Stimulated activated memory B cell treated with anti-CD40 and anti-IgM and Interleukin-4, amounts not matched to agents 10 μg/mL and 1 μg/mL and 100 μg/mL, for 72 hours (primary cell): ENCODE measurements at regions not wholly inside any gene's neighbourhood (a gene's known extent, or its start where the extent isn't known, plus 50 kb on each side); places are given as distances from the start of the nearest gene placed in this dataset.

Experiments used
- ATAC-seq: fragments of 150-1000 bp; cut with Tn5 transposase; 2 replicates; pipeline ENCODE4 v1.10.0; 2021
- H3K27ac Mint-ChIP-seq: one replicate; pipeline ENCODE4 v1.8.0; 2022; ENCODE audit warnings: mild to moderate bottlenecking, mixed read lengths
- H3K27me3 Mint-ChIP-seq: one replicate; pipeline ENCODE4 v1.8.0; 2022; ENCODE audit warnings: mixed read lengths
- H3K36me3 Mint-ChIP-seq: one replicate; pipeline ENCODE4 v1.8.0; 2022; ENCODE audit warnings: mixed read lengths
- H3K4me1 Mint-ChIP-seq: one replicate; pipeline ENCODE4 v1.8.0; 2022; ENCODE audit warnings: mixed read lengths
- H3K4me3 Mint-ChIP-seq: one replicate; pipeline ENCODE4 v1.8.0; 2022; ENCODE audit warnings: mild to moderate bottlenecking, moderate library complexity, mixed read lengths
- H3K9me3 Mint-ChIP-seq: one replicate; pipeline ENCODE4 v1.8.0; 2022; ENCODE audit warnings: mixed read lengths

DNA sequence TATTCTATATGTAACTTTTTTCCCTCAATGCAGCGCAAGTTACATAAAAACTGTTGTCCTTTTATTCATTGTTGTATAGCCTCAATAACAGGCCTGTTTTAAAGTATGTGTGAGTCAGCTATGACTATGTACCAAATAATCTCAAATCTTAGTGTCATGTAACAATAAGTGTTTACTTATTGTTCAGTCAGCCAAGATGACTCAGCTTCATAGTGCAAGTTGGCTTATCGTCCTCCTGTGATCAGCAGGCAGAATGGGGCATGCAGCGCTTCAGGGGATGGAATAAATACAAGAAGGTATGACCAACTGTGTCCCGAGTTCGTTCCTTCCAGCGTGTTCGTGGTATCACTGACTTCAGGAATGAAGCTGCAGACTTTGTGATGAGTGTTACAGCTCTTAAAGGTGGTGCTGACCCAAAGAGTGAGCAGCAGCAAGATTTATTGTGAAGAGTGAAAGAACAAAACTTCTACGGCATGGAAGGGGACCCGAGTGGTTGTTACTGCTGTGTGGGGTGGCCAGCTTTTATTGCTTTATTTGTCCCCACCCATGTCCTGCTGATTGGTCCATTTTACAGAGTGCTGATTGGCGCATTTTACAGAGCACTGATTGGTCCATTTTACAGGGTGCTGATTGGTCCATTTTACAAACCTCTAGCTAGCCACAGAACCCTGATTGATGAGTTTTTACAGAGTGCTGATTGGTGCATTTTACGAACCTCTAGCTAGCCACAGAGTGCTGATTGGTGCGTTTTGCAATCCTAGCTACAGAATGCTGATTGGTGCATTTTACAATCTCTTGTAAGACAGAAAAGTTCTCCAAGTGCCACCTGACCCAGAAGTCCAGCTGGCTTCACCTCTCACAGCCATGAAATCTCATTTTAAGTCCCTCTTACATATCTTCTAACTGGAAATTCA is 1016.0 kb downstream of the MCTP2 start:
- ATAC-seq: no peak
- H3K27ac Mint-ChIP-seq: no peak overlapping the region
- H3K4me3 Mint-ChIP-seq: no peak overlapping the region
- H3K36me3 Mint-ChIP-seq: no peaks in the 10 kb centered on the region
- H3K9me3 Mint-ChIP-seq: peaks cover 4% of the 10 kb centered on the region
- H3K27me3 Mint-ChIP-seq: no peaks in the 10 kb centered on the region
- no peaks in the 10 kb centered on the region for H3K4me1 Mint-ChIP-seq

DNA sequence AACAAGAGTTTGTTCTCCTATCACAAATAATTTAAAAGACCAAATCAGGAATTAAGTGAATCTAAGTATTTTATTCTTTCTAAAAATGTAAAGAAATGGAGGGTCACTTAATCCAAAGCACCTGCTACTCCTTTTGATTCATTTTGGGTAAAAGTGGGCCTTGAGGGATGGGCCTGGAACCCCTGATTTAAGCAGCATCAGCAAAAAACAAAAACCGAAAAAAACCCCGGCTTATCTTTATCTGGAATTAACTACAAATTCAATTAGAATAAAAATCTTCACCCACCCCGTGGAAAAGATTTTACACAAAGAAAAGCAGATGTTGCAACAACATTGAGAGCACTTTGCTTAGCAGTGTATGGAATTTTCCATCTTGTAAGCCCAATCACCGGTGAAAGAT is 1018.2 kb downstream of the MCTP2 start:
- ATAC-seq: no peak
- Mint-ChIP-seq H3K27ac (no peak overlapping the region), H3K9me3 (peaks cover 3% of the 10 kb centered on the region), H3K36me3 (no peaks in the 10 kb centered on the region), H3K4me3 (no peak overlapping the region), H3K27me3 (no peaks in the 10 kb centered on the region), H3K4me1 (no peaks in the 10 kb centered on the region)

DNA sequence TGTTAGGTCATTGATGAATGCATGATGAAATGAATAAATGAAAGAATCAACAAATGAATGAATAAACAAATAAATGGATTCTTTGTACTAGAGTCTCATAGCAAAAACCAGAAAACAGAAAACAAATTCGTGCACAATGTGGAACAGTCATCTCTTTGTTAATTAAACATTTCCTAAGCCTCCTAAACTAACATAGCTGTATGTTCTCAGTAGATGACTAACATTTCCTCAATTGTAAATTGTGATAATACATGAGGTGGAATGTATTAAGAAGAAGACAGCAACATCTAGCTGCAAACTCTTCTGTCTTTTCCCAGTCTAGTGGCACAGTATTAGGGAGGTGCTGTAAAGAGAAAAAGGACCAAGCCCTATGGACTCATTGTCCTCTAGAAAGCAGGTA is 1021.0 kb downstream of the MCTP2 start:
- Mint-ChIP-seq H3K27me3 (no peaks in the 10 kb centered on the region), H3K36me3 (no peaks in the 10 kb centered on the region), H3K4me3 (no peak overlapping the region), H3K9me3 (peaks cover 7% of the 10 kb centered on the region), H3K4me1 (no peaks in the 10 kb centered on the region), H3K27ac (no peak overlapping the region)
- ATAC-seq: no peak

DNA sequence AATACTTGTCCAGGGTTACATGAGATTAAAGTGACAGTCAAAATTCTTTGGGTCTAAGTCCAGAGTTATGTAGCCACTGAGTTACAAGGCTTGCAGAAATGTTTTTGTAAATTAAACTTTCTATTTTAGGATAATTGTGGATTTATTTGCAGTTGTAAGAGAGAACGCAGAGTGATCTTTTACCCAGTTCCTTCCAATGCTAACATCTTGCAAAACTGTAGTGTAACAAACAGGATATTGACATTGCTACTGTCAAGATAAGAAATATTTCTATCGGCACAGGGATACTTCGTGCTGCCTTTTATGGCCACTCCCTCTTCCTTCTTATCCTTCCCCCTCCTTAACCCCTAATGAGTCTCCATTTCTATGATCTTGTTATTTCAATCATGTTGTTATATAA is 1022.9 kb downstream of the MCTP2 start:
- H3K9me3 Mint-ChIP-seq: peaks cover 4% of the 10 kb centered on the region
- no peaks in the 10 kb centered on the region for H3K27me3 Mint-ChIP-seq
- ATAC-seq: no peak
- H3K36me3 Mint-ChIP-seq: no peaks in the 10 kb centered on the region
- H3K27ac Mint-ChIP-seq: no peak overlapping the region
- H3K4me1 Mint-ChIP-seq: no peaks in the 10 kb centered on the region
- no peak overlapping the region for H3K4me3 Mint-ChIP-seq

DNA sequence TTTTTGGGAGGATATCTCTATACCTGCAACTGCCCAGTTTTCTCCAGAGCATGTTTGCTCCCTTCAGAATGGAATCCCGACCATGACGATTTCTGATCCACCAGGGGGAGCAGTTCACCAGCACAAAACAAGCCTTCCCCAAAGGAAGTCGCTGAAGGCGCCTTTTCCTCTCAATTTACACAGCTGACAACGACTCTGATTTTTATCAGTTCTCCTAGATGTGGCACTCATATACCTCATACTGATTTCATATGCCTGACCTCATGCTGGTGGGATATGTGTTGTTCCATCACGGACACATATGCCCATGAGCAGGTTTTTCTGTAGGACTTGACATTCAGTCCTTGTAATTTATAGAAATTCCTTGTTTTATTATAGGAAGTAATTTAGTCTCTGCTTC is 1028.2 kb downstream of the MCTP2 start:
- no peaks in the 10 kb centered on the region for H3K27me3 Mint-ChIP-seq
- H3K4me3 Mint-ChIP-seq: no peak overlapping the region
- H3K36me3 Mint-ChIP-seq: no peaks in the 10 kb centered on the region
- no peak overlapping the region for H3K27ac Mint-ChIP-seq
- no peak for ATAC-seq
- H3K9me3 Mint-ChIP-seq: peaks cover 4% of the 10 kb centered on the region
- no peaks in the 10 kb centered on the region for H3K4me1 Mint-ChIP-seq

DNA sequence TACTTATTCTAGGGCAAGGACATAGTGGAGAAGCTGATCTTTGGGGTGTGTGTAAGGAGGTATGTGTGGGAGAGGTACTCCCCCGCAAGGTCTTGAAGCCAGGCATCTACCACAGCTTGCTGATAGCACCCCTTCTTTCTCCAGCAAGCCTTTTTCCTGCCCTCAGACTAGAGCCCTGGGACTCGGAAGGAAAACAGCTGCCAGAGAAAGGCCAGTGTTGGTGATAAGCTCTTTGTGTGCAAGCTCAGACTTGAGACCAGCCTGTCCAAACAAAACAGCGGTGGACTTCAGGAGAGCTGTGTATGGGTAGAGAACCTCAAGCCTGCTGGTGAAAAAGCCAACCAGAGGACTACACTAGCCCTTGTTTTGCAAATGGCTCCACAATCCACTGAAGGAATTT is 1028.6 kb downstream of the MCTP2 start:
- Mint-ChIP-seq H3K36me3 (no peaks in the 10 kb centered on the region), H3K27me3 (no peaks in the 10 kb centered on the region), H3K4me3 (no peak overlapping the region), H3K9me3 (peaks cover 2% of the 10 kb centered on the region), H3K4me1 (no peaks in the 10 kb centered on the region), H3K27ac (no peak overlapping the region)
- no peak for ATAC-seq

DNA sequence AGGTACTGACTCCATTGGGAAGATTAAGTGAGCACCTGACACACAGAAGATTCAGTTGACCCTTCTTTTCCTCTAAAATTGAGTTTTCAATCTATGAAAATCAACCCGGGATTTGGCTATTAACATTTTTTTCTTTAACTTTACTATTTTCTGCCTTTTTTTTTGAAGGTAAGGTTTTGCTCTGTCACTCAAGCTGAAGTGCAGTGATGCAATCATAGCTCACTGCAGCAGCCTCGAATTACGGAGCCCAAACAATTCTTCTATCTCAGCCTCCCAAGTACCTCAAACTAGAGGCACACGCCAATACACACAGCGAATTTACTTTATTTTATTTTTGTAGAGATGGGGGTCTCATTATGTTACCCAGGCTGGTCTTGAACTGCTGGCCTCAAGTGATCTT is 1029.5 kb downstream of the MCTP2 start:
- no peak overlapping the region for H3K27ac Mint-ChIP-seq
- ATAC-seq: no peak
- H3K36me3 Mint-ChIP-seq: no peaks in the 10 kb centered on the region
- H3K27me3 Mint-ChIP-seq: no peaks in the 10 kb centered on the region
- no peaks in the 10 kb centered on the region for H3K9me3 Mint-ChIP-seq
- H3K4me1 Mint-ChIP-seq: no peaks in the 10 kb centered on the region
- no peak overlapping the region for H3K4me3 Mint-ChIP-seq

DNA sequence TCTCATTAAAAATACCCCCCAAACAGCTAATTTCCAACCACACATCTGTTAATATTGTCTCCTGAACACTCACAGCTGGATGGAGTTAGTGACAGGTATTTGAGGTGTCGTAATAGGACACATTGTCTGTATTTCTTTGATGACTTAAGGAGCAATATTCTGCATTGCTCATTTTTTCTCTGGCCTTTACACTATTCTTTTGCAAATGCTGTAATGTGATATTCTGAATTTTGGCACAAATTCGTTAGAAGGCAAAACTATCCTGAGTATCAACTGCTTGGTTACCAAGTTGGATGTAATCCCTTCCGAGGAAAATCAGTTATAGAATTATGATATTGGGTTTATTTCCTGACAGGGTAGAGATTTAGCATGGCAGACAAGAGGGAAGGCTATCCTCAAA is 1030.2 kb downstream of the MCTP2 start:
- Mint-ChIP-seq H3K4me3 (no peak overlapping the region), H3K36me3 (no peaks in the 10 kb centered on the region), H3K27ac (no peak overlapping the region), H3K9me3 (no peaks in the 10 kb centered on the region), H3K4me1 (no peaks in the 10 kb centered on the region), H3K27me3 (no peaks in the 10 kb centered on the region)
- no peak for ATAC-seq

DNA sequence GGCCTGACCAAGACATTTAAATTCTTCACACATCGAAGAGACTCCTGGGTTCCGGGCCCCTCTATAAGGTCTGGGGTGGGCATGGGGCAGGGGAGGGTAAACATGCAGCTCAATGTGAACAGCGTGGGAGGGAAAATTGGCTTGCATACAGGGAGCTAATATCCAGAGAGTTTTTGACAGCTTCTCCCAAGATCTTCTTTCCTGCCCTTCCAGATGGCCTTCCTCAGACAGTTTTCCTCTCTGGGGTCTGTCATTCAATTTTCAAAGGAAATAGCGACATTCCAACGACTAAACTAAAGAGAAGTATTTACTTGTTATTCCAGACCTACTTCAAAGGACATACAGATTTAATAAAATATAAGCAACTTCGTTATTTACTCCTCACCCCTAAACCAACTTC is 1030.6 kb downstream of the MCTP2 start:
- no peaks in the 10 kb centered on the region for H3K9me3 Mint-ChIP-seq
- no peak for ATAC-seq
- no peaks in the 10 kb centered on the region for H3K27me3 Mint-ChIP-seq
- no peak overlapping the region for H3K27ac Mint-ChIP-seq
- H3K36me3 Mint-ChIP-seq: no peaks in the 10 kb centered on the region
- no peak overlapping the region for H3K4me3 Mint-ChIP-seq
- no peaks in the 10 kb centered on the region for H3K4me1 Mint-ChIP-seq

DNA sequence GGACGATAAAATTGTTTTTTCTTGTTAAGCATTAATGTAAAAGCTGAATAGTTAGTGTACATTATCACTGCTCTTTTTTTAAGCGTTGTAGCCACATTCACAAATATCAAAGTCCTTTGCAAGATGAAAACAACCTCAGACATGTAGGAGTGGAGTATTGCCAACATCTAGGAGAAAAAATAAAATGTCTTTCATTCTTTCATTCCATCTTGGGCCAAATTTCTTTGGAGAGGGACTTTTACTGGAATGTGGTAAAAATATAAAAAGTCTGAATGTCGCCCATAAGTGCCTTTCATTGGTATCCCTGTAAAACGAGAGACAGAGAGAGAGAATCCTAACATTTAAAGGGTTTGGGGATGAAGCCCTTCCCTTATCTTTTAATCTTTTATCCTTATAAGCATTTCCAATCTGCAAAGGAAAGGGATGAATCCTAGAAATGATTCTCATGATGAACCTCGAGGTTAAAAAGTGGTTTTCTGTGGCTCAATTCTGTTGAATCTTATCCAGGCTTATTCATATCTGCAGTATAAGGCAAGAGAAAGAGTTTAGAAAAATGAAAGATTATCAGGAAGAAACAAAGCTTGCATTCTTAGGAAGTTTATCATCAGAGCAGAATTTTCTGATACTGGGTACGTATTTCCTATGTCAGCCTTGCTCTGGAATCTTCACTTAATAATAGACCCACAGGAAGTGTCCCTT is 1031.7 kb downstream of the MCTP2 start:
- Mint-ChIP-seq H3K27ac (no peak overlapping the region), H3K27me3 (no peaks in the 10 kb centered on the region), H3K36me3 (no peaks in the 10 kb centered on the region), H3K4me1 (no peaks in the 10 kb centered on the region), H3K4me3 (no peak overlapping the region), H3K9me3 (peaks cover 4% of the 10 kb centered on the region)
- no peak for ATAC-seq

DNA sequence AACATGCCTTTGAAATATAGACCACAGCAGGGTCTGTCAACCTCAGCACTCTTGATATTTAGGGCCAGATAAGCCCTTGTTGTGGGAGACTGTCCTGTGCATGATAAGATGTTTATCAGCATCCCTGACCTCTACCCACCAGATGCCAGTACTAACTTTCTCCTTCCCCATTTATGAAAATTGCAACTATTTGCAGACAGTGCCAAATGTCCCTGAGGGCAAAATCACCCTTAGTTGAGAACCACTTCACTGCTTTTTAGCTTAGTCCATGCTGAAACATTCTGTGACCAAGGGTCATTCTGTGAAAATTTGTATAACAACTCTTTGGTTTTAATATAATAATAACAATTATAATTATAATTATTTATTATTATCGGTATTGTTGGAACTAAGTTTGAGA is 1032.4 kb downstream of the MCTP2 start:
- Mint-ChIP-seq H3K4me1 (no peaks in the 10 kb centered on the region), H3K4me3 (no peak overlapping the region), H3K27ac (no peak overlapping the region), H3K36me3 (no peaks in the 10 kb centered on the region), H3K9me3 (peaks cover 4% of the 10 kb centered on the region), H3K27me3 (no peaks in the 10 kb centered on the region)
- ATAC-seq: no peak

DNA sequence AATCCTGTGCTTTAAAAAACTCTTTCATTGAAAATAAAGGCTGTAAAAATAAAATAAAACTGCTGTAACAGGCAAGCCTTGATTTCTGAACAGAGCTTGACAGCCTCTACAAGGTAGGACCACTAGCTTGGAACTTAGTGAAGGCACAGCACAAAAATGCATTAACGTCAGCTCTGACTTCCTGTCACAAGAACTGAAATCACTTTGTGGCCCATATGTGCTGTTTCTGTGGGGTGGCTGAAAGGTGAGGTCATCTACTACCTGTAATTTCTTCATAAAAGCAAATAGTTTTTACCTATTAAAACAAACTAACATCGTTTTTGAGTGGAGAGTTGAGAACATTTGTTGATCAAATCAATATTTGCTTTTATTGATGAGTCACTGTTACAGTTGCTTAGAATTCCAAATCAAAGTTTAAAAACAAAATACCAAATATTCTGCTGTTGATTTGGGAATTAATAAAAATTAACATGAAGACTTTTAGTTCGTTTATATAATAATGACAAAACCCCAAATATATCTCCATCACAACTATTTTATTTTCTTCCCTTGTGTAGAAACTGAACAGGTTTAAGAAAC is 1034.1 kb downstream of the MCTP2 start:
- H3K36me3 Mint-ChIP-seq: no peaks in the 10 kb centered on the region
- H3K9me3 Mint-ChIP-seq: peaks cover 4% of the 10 kb centered on the region
- no peak overlapping the region for H3K4me3 Mint-ChIP-seq
- H3K27ac Mint-ChIP-seq: no peak overlapping the region
- no peaks in the 10 kb centered on the region for H3K4me1 Mint-ChIP-seq
- H3K27me3 Mint-ChIP-seq: no peaks in the 10 kb centered on the region
- ATAC-seq: no peak

DNA sequence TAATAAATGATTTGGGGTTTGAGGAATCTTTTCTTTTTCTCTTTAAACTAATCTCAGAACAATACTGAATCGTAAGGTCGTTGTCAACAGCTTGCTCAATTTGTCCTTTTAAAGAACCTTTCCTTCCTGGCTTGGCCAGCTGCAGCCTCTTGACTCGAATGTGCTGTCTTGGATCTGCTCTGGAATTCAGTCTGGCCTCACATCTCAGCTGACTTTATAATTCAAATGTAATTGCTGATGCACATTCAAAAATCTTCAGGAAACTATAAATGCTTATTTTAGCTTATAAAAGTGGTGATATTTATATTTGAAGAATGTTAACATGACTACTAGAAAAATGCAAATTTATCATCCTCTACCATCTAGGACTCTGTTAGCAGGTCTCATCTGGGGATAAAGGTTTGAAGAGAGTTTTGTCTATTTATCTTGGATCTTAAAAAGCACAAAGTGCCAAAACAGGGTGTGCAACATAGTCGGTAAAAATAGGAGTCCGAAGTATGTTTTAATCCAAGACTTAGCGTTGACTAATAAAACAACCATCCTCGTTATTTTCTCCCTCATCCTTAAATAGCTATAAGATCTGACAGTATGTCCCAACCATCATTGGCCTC is 1035.2 kb downstream of the MCTP2 start:
- Mint-ChIP-seq H3K9me3 (peaks cover 4% of the 10 kb centered on the region), H3K4me1 (no peaks in the 10 kb centered on the region), H3K36me3 (no peaks in the 10 kb centered on the region), H3K4me3 (no peak overlapping the region), H3K27ac (no peak overlapping the region), H3K27me3 (no peaks in the 10 kb centered on the region)
- no peak for ATAC-seq

DNA sequence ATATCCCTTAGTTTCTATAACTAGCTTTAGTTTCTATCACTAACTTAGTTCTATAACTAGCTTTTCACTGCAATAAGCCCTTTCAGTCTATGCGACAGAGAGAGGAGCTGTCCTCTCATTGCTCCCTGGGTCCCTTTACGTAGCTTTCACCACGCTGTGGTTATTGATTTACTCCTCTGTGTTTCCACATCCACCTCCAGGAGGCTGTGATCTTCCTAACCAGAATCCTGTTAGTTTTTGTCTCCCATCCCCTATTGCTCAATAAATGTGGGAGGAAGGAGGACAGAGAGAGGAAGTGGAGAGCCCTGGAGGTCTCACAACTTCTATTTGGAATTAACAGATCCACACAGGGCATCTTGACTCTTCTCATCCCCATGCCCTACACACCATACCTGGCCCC is 1036.1 kb downstream of the MCTP2 start:
- H3K36me3 Mint-ChIP-seq: no peaks in the 10 kb centered on the region
- peaks cover 8% of the 10 kb centered on the region for H3K9me3 Mint-ChIP-seq
- no peak overlapping the region for H3K27ac Mint-ChIP-seq
- no peaks in the 10 kb centered on the region for H3K27me3 Mint-ChIP-seq
- H3K4me3 Mint-ChIP-seq: no peak overlapping the region
- no peak for ATAC-seq
- no peaks in the 10 kb centered on the region for H3K4me1 Mint-ChIP-seq
